Loucy (cell line): ENCODE measurements at regions not wholly inside any gene's neighbourhood (a gene's known extent, or its start where the extent isn't known, plus 50 kb on each side); places are given as distances from the start of the nearest gene placed in this dataset.
"Not testable (repeated sequence)": the region's sequence is repeated elsewhere in the genome, so short reads cannot be mapped to it uniquely, and the experiment has no call there.

ENCODE experiments used
- H2AFZ ChIP-seq: fragments of 200-600 bp; sonication (generic); 2 replicates; pipeline ENCODE4 v1.6.0; 2016; ENCODE audit warnings: antibody characterized with exemption, mild to moderate bottlenecking, low read length, moderate library complexity
- H3F3A ChIP-seq: fragments of 200-600 bp; 2 replicates; pipeline ENCODE4 v1.6.0; 2016; ENCODE audit warnings: antibody characterized with exemption, low read depth, mild to moderate bottlenecking
- H3K27me3 ChIP-seq: fragments of 200-600 bp; sonication (generic); 2 replicates; pipeline ENCODE4 v1.6.1; 2014; ENCODE audit warnings: low read length, mild to moderate bottlenecking; ENCODE audit not compliant: insufficient read depth, poor library complexity, severe bottlenecking
- H3K36me3 ChIP-seq: fragments of 200-600 bp; sonication (generic); 2 replicates; pipeline ENCODE4 v1.6.1; 2016; ENCODE audit warnings: low read length; ENCODE audit not compliant: insufficient read depth
- H3K4me1 ChIP-seq: fragments of 200-600 bp; sonication (generic); 2 replicates; pipeline ENCODE4 v1.5.1; 2014; ENCODE audit warnings: low read length, mild to moderate bottlenecking; ENCODE audit not compliant: insufficient read depth, poor library complexity, severe bottlenecking
- H3K4me2 ChIP-seq: fragments of 200-600 bp; sonication (generic); 2 replicates; pipeline ENCODE4 v1.6.0; 2014; ENCODE audit warnings: antibody characterized with exemption, low read length, low read depth, mild to moderate bottlenecking; ENCODE audit not compliant: poor library complexity, severe bottlenecking
- H3K4me3 ChIP-seq: fragments of 200-600 bp; sonication (generic); 2 replicates; pipeline ENCODE4 v1.5.1; 2014; ENCODE audit warnings: low read length, mild to moderate bottlenecking, mixed read lengths; ENCODE audit not compliant: poor library complexity, severe bottlenecking
- H3K79me2 ChIP-seq: fragments of 200-600 bp; sonication (generic); 2 replicates; pipeline ENCODE4 v1.6.1; 2014; ENCODE audit warnings: low read length; ENCODE audit not compliant: insufficient read depth
- H3K9ac ChIP-seq: fragments of 200-600 bp; sonication (generic); 2 replicates; pipeline ENCODE4 v1.6.0; 2014; ENCODE audit warnings: mild to moderate bottlenecking, low read depth, low read length, moderate library complexity; ENCODE audit not compliant: poor library complexity, severe bottlenecking
- H3K9me2 ChIP-seq: fragments of 200-600 bp; sonication (generic); replicated peaks from 2 replicates; pipeline ENCODE4 v1.6.1; 2016; ENCODE audit warnings: low read depth, low read length, mixed read lengths
- H3K9me3 ChIP-seq: fragments of 200-600 bp; sonication (generic); 2 replicates; pipeline ENCODE4 v1.6.1; 2014; ENCODE audit warnings: mild to moderate bottlenecking, antibody characterized with exemption, low read length, low read depth; ENCODE audit not compliant: insufficient read depth
- H4K20me1 ChIP-seq: fragments of 200-600 bp; sonication (generic); 2 replicates; pipeline ENCODE4 v1.6.0; 2014; ENCODE audit warnings: antibody characterized with exemption, low read length, mild to moderate bottlenecking; ENCODE audit not compliant: insufficient read depth, poor library complexity, severe bottlenecking
- CTCF ChIP-seq: fragments of 200-600 bp; sonication (generic); conservative IDR thresholded peaks from 2 replicates; pipeline ENCODE4 v1.5.1; 2014; ENCODE audit warnings: mild to moderate bottlenecking, antibody characterized with exemption, low read length
- EZH2phosphoT487 ChIP-seq: fragments of 200-600 bp; IDR thresholded peaks from 2 replicates; pipeline ENCODE4 v1.6.1; 2018; ENCODE audit warnings: antibody characterized with exemption, mild to moderate bottlenecking, moderate library complexity, borderline replicate concordance

- no peak overlapping the region for H3K4me3 ChIP-seq
- H2AFZ ChIP-seq = no peak overlapping the region
- no peaks in the 10 kb centered on the region for H4K20me1 ChIP-seq
- H3F3A ChIP-seq = no peaks in the 10 kb centered on the region
- H3K4me1 ChIP-seq = no peaks in the 10 kb centered on the region
- no peak overlapping the region for H3K9ac ChIP-seq
- peaks cover 3% of the 10 kb centered on the region for H3K27me3 ChIP-seq
- no peaks in the 10 kb centered on the region for H3K79me2 ChIP-seq
- TF ChIP-seq EZH2phosphoT487 (no peak), CTCF (no peak)
- no peaks in the 10 kb centered on the region for H3K36me3 ChIP-seq
- no peaks in the 10 kb centered on the region for H3K9me2 ChIP-seq
- no peak overlapping the region for H3K4me2 ChIP-seq
- H3K9me3 ChIP-seq = peaks cover 3% of the 10 kb centered on the region; the same call in 1 of the 2 replicates
These were observed 55.4 kb downstream of the TMEM121 start for GRCh38 chr14:105581551-105582341.

- Histone ChIP-seq H3K9me2 (no peaks in the 10 kb centered on the region), H3K36me3 (no peaks in the 10 kb centered on the region), H3K4me3 (no peak overlapping the region), H3K4me2 (no peak overlapping the region), H3K4me1 (no peaks in the 10 kb centered on the region), H4K20me1 (no peaks in the 10 kb centered on the region), H3K9ac (no peak overlapping the region), H3K27me3 (no peaks in the 10 kb centered on the region), H3F3A (no peaks in the 10 kb centered on the region), H3K9me3 (no peaks in the 10 kb centered on the region; the same call in 1 of the 2 replicates), H2AFZ (no peak overlapping the region), H3K79me2 (no peaks in the 10 kb centered on the region)
- TF ChIP-seq EZH2phosphoT487 = no peak
- TF ChIP-seq CTCF = no peak
These were observed 56.3 kb downstream of the TMEM121 start for GRCh38 chr14:105582639-105583038.

- not testable (repeated sequence) for H3K4me1 ChIP-seq, H3K36me3 ChIP-seq, H3K4me3 ChIP-seq, H3K9ac ChIP-seq, H4K20me1 ChIP-seq, H3K9me2 ChIP-seq, H3K9me3 ChIP-seq, H3K27me3 ChIP-seq, H3F3A ChIP-seq, H3K79me2 ChIP-seq, H2AFZ ChIP-seq, H3K4me2 ChIP-seq
These were observed 57.5 kb downstream of the TMEM121 start for GRCh38 chr14:105583914-105584313.

- H3K36me3 ChIP-seq, H3K9me2 ChIP-seq, H2AFZ ChIP-seq, H3K4me1 ChIP-seq, H3K4me2 ChIP-seq, H3K4me3 ChIP-seq, H3F3A ChIP-seq, H3K79me2 ChIP-seq, H4K20me1 ChIP-seq, H3K27me3 ChIP-seq, H3K9ac ChIP-seq, H3K9me3 ChIP-seq: not testable (repeated sequence)
These were observed 58.9 kb downstream of the TMEM121 start for GRCh38 chr14:105585290-105585689.

- not testable (repeated sequence) for H3K4me1 ChIP-seq, H3K79me2 ChIP-seq, H3K4me2 ChIP-seq, H3K36me3 ChIP-seq, H3K4me3 ChIP-seq, H3K9me2 ChIP-seq, H4K20me1 ChIP-seq, H3K9ac ChIP-seq, H3K27me3 ChIP-seq, H3F3A ChIP-seq, H3K9me3 ChIP-seq, H2AFZ ChIP-seq
These were observed 59.3 kb downstream of the TMEM121 start for GRCh38 chr14:105585722-105586121.

GRCh38 chr14:105586144-105586872 is 59.9 kb downstream of the TMEM121 start:
- H3K9ac ChIP-seq, H2AFZ ChIP-seq, H4K20me1 ChIP-seq, H3K36me3 ChIP-seq, H3K4me3 ChIP-seq, H3K79me2 ChIP-seq, H3K9me3 ChIP-seq, H3K9me2 ChIP-seq, H3K4me2 ChIP-seq, H3F3A ChIP-seq, H3K4me1 ChIP-seq, H3K27me3 ChIP-seq: not testable (repeated sequence)
